ENCODE measurements at regions not wholly inside any gene's neighbourhood (a gene's known extent, or its start where the extent isn't known, plus 50 kb on each side); places are given as distances from the start of the nearest gene placed in this dataset.

DNA sequence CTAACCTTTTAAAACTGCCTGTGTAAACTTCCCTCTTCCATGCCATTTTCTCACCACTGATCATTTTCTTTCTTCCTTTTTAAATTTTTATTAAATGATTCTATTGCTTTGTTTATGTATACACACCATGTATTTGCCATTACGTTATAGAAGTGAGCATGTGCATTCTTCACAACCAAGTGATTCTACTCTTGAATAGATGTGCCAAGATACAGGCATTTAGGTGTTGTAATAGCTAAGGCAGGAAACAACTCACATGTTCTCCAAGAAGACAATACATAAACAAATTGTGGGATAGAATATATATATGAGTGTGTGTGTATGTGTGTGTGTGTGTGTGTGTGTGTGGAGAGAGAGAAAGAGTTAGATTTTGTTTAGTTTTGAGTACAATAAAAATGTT is 202.6 kb upstream of the SEMA3E start:
- Mint-ChIP-seq H3K9me3 (ENCODE audit: low read depth) (no peaks in the 10 kb centered on the region), H3K36me3 (ENCODE audit: low read depth) (no peaks in the 10 kb centered on the region), H3K27ac (ENCODE audit: unreplicated experiment) (no peak overlapping the region), H3K27me3 (ENCODE audit: low read depth) (no peaks in the 10 kb centered on the region), H3K4me3 (ENCODE audit: unreplicated experiment) (no peak overlapping the region), H3K4me1 (ENCODE audit: low read depth) (peaks cover 15% of the 10 kb centered on the region)
- no peak for DNase-seq (ENCODE audit: low spot score)
- TF ChIP-seq, protein P1, sequence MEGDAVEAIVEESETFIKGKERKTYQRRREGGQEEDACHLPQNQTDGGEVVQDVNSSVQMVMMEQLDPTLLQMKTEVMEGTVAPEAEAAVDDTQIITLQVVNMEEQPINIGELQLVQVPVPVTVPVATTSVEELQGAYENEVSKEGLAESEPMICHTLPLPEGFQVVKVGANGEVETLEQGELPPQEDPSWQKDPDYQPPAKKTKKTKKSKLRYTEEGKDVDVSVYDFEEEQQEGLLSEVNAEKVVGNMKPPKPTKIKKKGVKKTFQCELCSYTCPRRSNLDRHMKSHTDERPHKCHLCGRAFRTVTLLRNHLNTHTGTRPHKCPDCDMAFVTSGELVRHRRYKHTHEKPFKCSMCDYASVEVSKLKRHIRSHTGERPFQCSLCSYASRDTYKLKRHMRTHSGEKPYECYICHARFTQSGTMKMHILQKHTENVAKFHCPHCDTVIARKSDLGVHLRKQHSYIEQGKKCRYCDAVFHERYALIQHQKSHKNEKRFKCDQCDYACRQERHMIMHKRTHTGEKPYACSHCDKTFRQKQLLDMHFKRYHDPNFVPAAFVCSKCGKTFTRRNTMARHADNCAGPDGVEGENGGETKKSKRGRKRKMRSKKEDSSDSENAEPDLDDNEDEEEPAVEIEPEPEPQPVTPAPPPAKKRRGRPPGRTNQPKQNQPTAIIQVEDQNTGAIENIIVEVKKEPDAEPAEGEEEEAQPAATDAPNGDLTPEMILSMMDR (IDR thresholded peaks at IDR 0.05), result no peak

DNA sequence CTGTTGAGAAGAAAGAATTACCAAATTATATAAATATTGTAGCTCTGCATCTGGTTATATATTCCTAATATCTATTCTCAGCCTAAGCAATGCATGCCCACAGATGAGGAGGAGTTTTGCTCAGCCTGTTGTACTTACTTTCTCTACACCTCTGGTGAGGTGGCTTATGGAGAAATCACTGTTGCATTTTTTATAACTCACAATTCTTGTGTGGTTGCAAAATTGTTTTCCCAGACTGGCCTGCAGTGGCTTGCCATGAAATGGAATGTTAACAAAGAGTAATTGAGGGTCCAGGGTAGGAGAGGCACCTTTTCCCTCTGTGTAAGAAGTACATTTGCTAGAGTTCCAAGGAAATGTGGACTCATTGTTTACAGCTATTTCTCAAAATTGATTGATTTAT is 202.0 kb upstream of the SEMA3E start:
- H3K9me3 Mint-ChIP-seq (ENCODE audit: low read depth), result peaks cover 2% of the 10 kb centered on the region
- H3K36me3 Mint-ChIP-seq (ENCODE audit: low read depth), result no peaks in the 10 kb centered on the region
- no peaks in the 10 kb centered on the region for H3K27me3 Mint-ChIP-seq (ENCODE audit: low read depth)
- TF ChIP-seq, protein P1 (IDR thresholded peaks at IDR 0.05), result no peak
- H3K27ac Mint-ChIP-seq (ENCODE audit: unreplicated experiment), result no peak overlapping the region
- peaks cover 15% of the 10 kb centered on the region for H3K4me1 Mint-ChIP-seq (ENCODE audit: low read depth)
- H3K4me3 Mint-ChIP-seq (ENCODE audit: unreplicated experiment), result no peak overlapping the region
- no peak for DNase-seq (ENCODE audit: low spot score)

DNA sequence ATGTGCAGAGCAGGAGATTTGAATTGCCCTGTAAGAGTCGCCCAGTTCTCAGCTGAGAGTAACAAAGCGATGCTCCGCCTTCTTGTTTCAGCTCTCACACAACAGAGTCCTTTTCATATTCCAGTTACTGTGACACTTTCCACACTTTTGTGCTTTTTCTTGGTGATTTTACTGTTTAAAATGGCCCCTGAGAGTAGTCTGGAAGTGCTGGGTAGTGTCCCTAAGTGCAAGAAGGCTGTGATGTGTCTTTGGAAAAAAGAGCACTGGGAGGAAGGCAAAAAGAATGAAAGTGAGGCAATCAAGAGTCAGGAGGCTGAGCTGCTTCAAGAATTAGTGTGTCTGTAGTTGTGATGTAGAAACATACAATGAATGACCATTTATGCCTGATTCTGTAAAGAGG is 201.2 kb upstream of the SEMA3E start:
- peaks cover 15% of the 10 kb centered on the region for H3K4me1 Mint-ChIP-seq (ENCODE audit: low read depth)
- no peak overlapping the region for H3K4me3 Mint-ChIP-seq (ENCODE audit: unreplicated experiment)
- H3K27ac Mint-ChIP-seq (ENCODE audit: unreplicated experiment), result no peak overlapping the region
- H3K36me3 Mint-ChIP-seq (ENCODE audit: low read depth), result no peaks in the 10 kb centered on the region
- TF ChIP-seq, protein P1 (IDR thresholded peaks at IDR 0.05), result no peak
- DNase-seq (ENCODE audit: low spot score), result no peak
- no peaks in the 10 kb centered on the region for H3K27me3 Mint-ChIP-seq (ENCODE audit: low read depth)
- H3K9me3 Mint-ChIP-seq (ENCODE audit: low read depth), result peaks cover 8% of the 10 kb centered on the region

DNA sequence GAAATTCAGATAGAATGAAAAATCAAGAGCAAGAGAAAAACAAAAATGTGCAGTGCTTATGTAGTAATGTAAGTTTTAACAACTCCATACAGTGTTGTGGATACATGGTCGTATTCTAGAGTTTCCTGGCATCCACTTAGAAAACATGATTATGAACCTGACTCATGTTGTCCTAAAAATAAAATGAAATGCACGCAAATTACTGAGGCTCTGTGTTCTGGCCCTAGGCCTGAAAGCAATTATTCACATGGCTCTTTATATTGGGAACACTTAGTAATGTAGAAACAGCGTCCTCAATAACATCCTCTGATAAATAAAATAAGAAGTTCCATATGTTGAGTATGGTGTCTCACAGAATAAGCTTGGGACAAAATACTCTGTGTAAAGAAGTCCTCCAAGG is 200.2 kb upstream of the SEMA3E start:
- no peak overlapping the region for H3K27ac Mint-ChIP-seq (ENCODE audit: unreplicated experiment)
- no peak for DNase-seq (ENCODE audit: low spot score)
- TF ChIP-seq, protein P1 (IDR thresholded peaks at IDR 0.05), result no peak
- no peaks in the 10 kb centered on the region for H3K27me3 Mint-ChIP-seq (ENCODE audit: low read depth)
- no peaks in the 10 kb centered on the region for H3K36me3 Mint-ChIP-seq (ENCODE audit: low read depth)
- H3K4me1 Mint-ChIP-seq (ENCODE audit: low read depth), result peaks cover 15% of the 10 kb centered on the region
- no peak overlapping the region for H3K4me3 Mint-ChIP-seq (ENCODE audit: unreplicated experiment)
- H3K9me3 Mint-ChIP-seq (ENCODE audit: low read depth), result peaks cover 8% of the 10 kb centered on the region

DNA sequence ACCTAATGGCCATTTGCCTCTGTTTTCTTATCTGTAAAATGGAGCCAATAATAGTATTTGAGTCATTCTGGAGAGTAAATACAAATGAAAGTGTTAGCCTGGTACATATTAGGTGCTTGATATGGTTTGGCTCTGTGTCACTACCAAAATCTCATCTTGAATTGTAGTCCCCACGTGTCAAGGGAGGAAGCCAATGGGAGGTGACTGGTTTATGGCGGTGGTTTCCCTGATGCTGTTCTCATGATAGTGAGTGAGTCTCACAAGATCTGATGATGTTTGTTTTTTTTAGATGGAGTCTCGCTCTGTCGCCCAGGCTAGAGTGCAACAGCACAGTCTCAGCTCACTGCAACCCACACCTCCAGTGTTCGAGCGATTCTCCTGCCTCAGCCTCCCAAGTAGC is 194.0 kb upstream of the SEMA3E start:
- H3K9me3 Mint-ChIP-seq (ENCODE audit: low read depth), result peaks cover 11% of the 10 kb centered on the region
- no peak overlapping the region for H3K27ac Mint-ChIP-seq (ENCODE audit: unreplicated experiment)
- no peaks in the 10 kb centered on the region for H3K36me3 Mint-ChIP-seq (ENCODE audit: low read depth)
- DNase-seq (ENCODE audit: low spot score), result no peak
- peaks cover under 1% of the 10 kb centered on the region for H3K4me1 Mint-ChIP-seq (ENCODE audit: low read depth)
- TF ChIP-seq, protein P1 (IDR thresholded peaks at IDR 0.05), result no peak
- H3K27me3 Mint-ChIP-seq (ENCODE audit: low read depth), result no peaks in the 10 kb centered on the region
- no peak overlapping the region for H3K4me3 Mint-ChIP-seq (ENCODE audit: unreplicated experiment)
